ENCODE measurements at regions not wholly inside any gene's neighbourhood (a gene's known extent, or its start where the extent isn't known, plus 50 kb on each side); places are given as distances from the start of the nearest gene placed in this dataset.

DNA sequence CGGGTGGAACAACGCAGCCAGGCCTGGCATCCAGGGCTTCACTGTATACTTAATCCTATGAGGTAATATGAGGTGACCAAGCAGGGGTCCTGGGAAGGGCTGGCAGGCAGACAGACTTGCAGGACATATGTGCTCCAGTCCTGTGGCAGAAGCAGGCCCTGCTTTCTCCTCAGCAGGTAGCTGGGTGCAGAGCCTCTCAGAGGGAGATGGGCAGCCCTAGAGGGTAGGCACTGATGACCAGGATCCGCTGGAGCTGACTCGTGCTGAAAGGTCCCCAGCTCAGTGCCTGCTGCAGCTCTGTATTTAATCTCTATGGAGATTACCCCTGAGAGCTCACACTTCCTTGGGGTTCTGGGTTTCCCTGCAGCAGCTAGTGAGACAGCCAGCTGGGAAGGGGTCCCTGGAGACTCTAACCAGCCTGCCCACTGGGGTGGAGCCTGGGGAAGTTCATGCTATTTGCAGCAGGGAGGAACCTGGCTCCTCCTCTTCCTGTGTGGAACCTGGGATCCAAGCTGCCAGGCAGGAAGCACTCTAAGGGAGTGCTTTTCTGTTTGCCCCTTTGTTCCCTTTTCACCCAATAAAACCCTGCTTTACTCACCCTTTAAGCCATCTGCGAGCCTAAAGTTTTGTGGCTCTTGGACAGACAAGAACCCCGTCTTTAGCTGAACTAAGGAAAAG, 339.2 kb downstream of the DCAF12L2 start:
- TF ChIP-seq CTCF (tag by site-specific recombination; IDR thresholded peaks at IDR 0.05) (no peak), PRDM10 (tag by site-specific recombination; IDR thresholded peaks at IDR 0.05) (no peak), ZNF223 (tag by site-specific recombination; IDR thresholded peaks at IDR 0.05) (no peak)
- TF ChIP-seq, protein P1, sequence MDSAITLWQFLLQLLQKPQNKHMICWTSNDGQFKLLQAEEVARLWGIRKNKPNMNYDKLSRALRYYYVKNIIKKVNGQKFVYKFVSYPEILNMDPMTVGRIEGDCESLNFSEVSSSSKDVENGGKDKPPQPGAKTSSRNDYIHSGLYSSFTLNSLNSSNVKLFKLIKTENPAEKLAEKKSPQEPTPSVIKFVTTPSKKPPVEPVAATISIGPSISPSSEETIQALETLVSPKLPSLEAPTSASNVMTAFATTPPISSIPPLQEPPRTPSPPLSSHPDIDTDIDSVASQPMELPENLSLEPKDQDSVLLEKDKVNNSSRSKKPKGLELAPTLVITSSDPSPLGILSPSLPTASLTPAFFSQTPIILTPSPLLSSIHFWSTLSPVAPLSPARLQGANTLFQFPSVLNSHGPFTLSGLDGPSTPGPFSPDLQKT (IDR thresholded peaks at IDR 0.05; ENCODE audit: borderline replicate concordance, low read depth, low read length): no peak
